Keratinocyte (primary cell): ENCODE measurements at regions not wholly inside any gene's neighbourhood (a gene's known extent, or its start where the extent isn't known, plus 50 kb on each side); places are given as distances from the start of the nearest gene placed in this dataset.

Experiments
- DNase-seq: peaks from one replicate; pipeline ENCODE4 v3.0.0-alpha.2; 2011; ENCODE audit warnings: low read depth, missing footprints, low spot score
- FAIRE-seq: peaks from 2 replicates; lab custom pipeline; 2011; peaks lifted over from hg19 to GRCh38; lab: Jason Lieb, UNC
- H2AFZ ChIP-seq: 2 replicates; pipeline ENCODE4 v1.6.0; 2012; ENCODE audit warnings: low read length, control low read depth, inconsistent platforms; ENCODE audit not compliant: control insufficient read depth
- H3K27ac ChIP-seq: 2 replicates; pipeline ENCODE4 v1.5.1; 2011; ENCODE audit warnings: low read length; ENCODE audit not compliant: control insufficient read depth, insufficient read depth
- H3K27me3 ChIP-seq: 3 replicates; pipeline ENCODE4 v1.6.0; 2011; ENCODE audit warnings: low read length; ENCODE audit not compliant: control insufficient read depth, insufficient read depth; ENCODE audit errors: extremely low read depth
- H3K36me3 ChIP-seq, 2 experiments: 2 replicates in 1 of 2; 3 replicates in 1 of 2; pipeline ENCODE4 v1.5.1; 2011; ENCODE audit warnings: low read length in 2 of 2, mild to moderate bottlenecking in 1 of 2; ENCODE audit not compliant: control insufficient read depth in 2 of 2, insufficient read depth in 2 of 2; ENCODE audit errors: extremely low read depth in 1 of 2
- H3K4me1 ChIP-seq: 3 replicates; pipeline ENCODE4 v1.5.1; 2011; ENCODE audit warnings: low read length; ENCODE audit not compliant: control insufficient read depth, insufficient read depth; ENCODE audit errors: extremely low read depth
- H3K4me2 ChIP-seq: 3 replicates; pipeline ENCODE4 v1.6.0; 2011; ENCODE audit warnings: low read depth, low read length; ENCODE audit not compliant: control insufficient read depth, insufficient read depth; ENCODE audit errors: extremely low read depth
- H3K4me3 ChIP-seq, 3 experiments: fragments of 200-600 bp in 1 of 3; sonication (generic) in 1 of 3; 2 replicates in 2 of 3; 3 replicates in 1 of 3; pipeline ENCODE4 v1.5.1; 2011 to 2016; ENCODE audit warnings: low read length in 3 of 3, mild to moderate bottlenecking in 3 of 3, control low read depth in 2 of 3, inconsistent platforms in 1 of 3, low read depth in 1 of 3, mixed read lengths in 1 of 3, mixed run types in 1 of 3, moderate library complexity in 1 of 3; ENCODE audit not compliant: control insufficient read depth in 2 of 3, insufficient read depth in 2 of 3; ENCODE audit errors: extremely low read depth in 1 of 3
- H3K79me2 ChIP-seq: 2 replicates; pipeline ENCODE4 v1.6.0; 2012; ENCODE audit warnings: low read length; ENCODE audit not compliant: control insufficient read depth, insufficient read depth
- H3K9ac ChIP-seq: 3 replicates; pipeline ENCODE4 v1.6.0; 2011; ENCODE audit warnings: low read length; ENCODE audit not compliant: control insufficient read depth, insufficient read depth; ENCODE audit errors: extremely low read depth
- H3K9me1 ChIP-seq: 3 replicates; pipeline ENCODE4 v1.6.0; 2011; ENCODE audit warnings: low read length; ENCODE audit not compliant: control insufficient read depth, insufficient read depth; ENCODE audit errors: extremely low read depth
- H3K9me3 ChIP-seq: 2 replicates; pipeline ENCODE4 v1.5.1; 2012; ENCODE audit warnings: low read depth, low read length; ENCODE audit not compliant: control insufficient read depth
- H4K20me1 ChIP-seq: 3 replicates; pipeline ENCODE4 v1.6.0; 2011; ENCODE audit warnings: low read length; ENCODE audit not compliant: control insufficient read depth, insufficient read depth; ENCODE audit errors: extremely low read depth
- CTCF ChIP-seq, 3 experiments: IDR thresholded peaks in 1 of 3; conservative IDR thresholded peaks in 1 of 3; optimal IDR thresholded peaks in 1 of 3; 2 replicates in 2 of 3; 3 replicates in 1 of 3; pipeline versions ENCODE3 to v1.5.1; 2011; ENCODE audit warnings: low read length in 3 of 3, mild to moderate bottlenecking in 3 of 3, moderate library complexity in 2 of 3, control low read depth in 1 of 3, inconsistent platforms in 1 of 3; ENCODE audit not compliant: insufficient read depth in 2 of 3; ENCODE audit errors: extremely low read depth in 1 of 3
- EZH2 ChIP-seq: IDR thresholded peaks from one replicate; pipeline ENCODE4 v1.6.1; 2012; ENCODE audit warnings: inconsistent platforms, mild to moderate bottlenecking, low read length, moderate library complexity
- dilution Hi-C: fragments of 300-500 bp; cut with MboI; formaldehyde crosslinking; loops from one replicate; pipeline ENCODE4 v1.7.0; 2020; ENCODE audit warnings: low sequenced_read_pairs; ENCODE audit not compliant: extremely low pct_ligation_motif_present

GRCh38 chr2:145080426-145080825, 560.5 kb upstream of the ZEB2 start:
- Histone ChIP-seq H3K9ac (no peak overlapping the region), H3K4me2 (no peak overlapping the region), H2AFZ (no peak overlapping the region), H3K4me3 (no peak overlapping the region), H3K27ac (no peak overlapping the region), H3K4me1 (no peaks in the 10 kb centered on the region), H3K9me3 (no peaks in the 10 kb centered on the region), H3K9me1 (no peaks in the 10 kb centered on the region), H4K20me1 (no peaks in the 10 kb centered on the region), H3K27me3 (no peaks in the 10 kb centered on the region), H3K36me3 (no peaks in the 10 kb centered on the region), H3K79me2 (no peaks in the 10 kb centered on the region)
- DNase-seq, result no peak
- dilution Hi-C loops, result no loop called here
- no peak for TF ChIP-seq CTCF (optimal IDR thresholded peaks at IDR 0.05 in 1 of 3, IDR thresholded peaks at IDR 0.05 in 1 of 3, conservative IDR thresholded peaks at IDR 0.05 in 1 of 3; ENCODE audit: extremely low read depth in 1 of 3, insufficient read depth in 2 of 3, low read length in 3 of 3)
- no peak for TF ChIP-seq EZH2
- no peak for FAIRE-seq

- no peaks in the 10 kb centered on the region for H3K27me3 ChIP-seq
- TF ChIP-seq EZH2 (no peak), CTCF (optimal IDR thresholded peaks at IDR 0.05 in 1 of 3, IDR thresholded peaks at IDR 0.05 in 1 of 3, conservative IDR thresholded peaks at IDR 0.05 in 1 of 3; ENCODE audit: extremely low read depth in 1 of 3, insufficient read depth in 2 of 3, low read length in 3 of 3) (no peak)
- dilution Hi-C loops, result no loop called here
- FAIRE-seq (no peak), DNase-seq (no peak)
- H3K36me3 ChIP-seq, result no peaks in the 10 kb centered on the region
- no peak overlapping the region for H3K9ac ChIP-seq
- no peaks in the 10 kb centered on the region for H3K9me3 ChIP-seq
- no peaks in the 10 kb centered on the region for H4K20me1 ChIP-seq
- no peak overlapping the region for H3K27ac ChIP-seq
- H2AFZ ChIP-seq, result no peak overlapping the region
- no peaks in the 10 kb centered on the region for H3K4me1 ChIP-seq
- H3K4me3 ChIP-seq, result no peak overlapping the region
- H3K4me2 ChIP-seq, result no peak overlapping the region
- H3K9me1 ChIP-seq, result no peaks in the 10 kb centered on the region
- H3K79me2 ChIP-seq, result no peaks in the 10 kb centered on the region
Observed at GRCh38 chr2:145079641-145080040, 559.7 kb upstream of the ZEB2 start.
